ENCODE measurements at regions not wholly inside any gene's neighbourhood (a gene's known extent, or its start where the extent isn't known, plus 50 kb on each side); places are given as distances from the start of the nearest gene placed in this dataset.

GRCh38 chr10:4281190-4281825, 496.3 kb upstream of the KLF6 start:
- TF ChIP-seq, protein P1, sequence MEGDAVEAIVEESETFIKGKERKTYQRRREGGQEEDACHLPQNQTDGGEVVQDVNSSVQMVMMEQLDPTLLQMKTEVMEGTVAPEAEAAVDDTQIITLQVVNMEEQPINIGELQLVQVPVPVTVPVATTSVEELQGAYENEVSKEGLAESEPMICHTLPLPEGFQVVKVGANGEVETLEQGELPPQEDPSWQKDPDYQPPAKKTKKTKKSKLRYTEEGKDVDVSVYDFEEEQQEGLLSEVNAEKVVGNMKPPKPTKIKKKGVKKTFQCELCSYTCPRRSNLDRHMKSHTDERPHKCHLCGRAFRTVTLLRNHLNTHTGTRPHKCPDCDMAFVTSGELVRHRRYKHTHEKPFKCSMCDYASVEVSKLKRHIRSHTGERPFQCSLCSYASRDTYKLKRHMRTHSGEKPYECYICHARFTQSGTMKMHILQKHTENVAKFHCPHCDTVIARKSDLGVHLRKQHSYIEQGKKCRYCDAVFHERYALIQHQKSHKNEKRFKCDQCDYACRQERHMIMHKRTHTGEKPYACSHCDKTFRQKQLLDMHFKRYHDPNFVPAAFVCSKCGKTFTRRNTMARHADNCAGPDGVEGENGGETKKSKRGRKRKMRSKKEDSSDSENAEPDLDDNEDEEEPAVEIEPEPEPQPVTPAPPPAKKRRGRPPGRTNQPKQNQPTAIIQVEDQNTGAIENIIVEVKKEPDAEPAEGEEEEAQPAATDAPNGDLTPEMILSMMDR (IDR thresholded peaks at IDR 0.05) = no peak
- TF ChIP-seq POLR2A (IDR thresholded peaks at IDR 0.05) = no peak

Measured in thyroid gland (tissue), 4 donors.